A673 (cell line): ENCODE measurements at regions not wholly inside any gene's neighbourhood (a gene's known extent, or its start where the extent isn't known, plus 50 kb on each side); places are given as distances from the start of the nearest gene placed in this dataset.

Experiments used
- EZH2 ChIP-seq: fragments of 200-600 bp; sonication (generic); IDR thresholded peaks from 2 replicates; pipeline ENCODE4 v1.6.1; 2017; ENCODE audit warnings: borderline replicate concordance, low read depth, mild to moderate bottlenecking, mixed read lengths, antibody characterized with exemption, low read length; ENCODE audit not compliant: poor library complexity, severe bottlenecking
- TF ChIP-seq, protein P1 (sequence below): fragments of 300-800, 200-600 bp; sonication (generic); conservative IDR thresholded peaks from 2 replicates; pipeline ENCODE4 v1.5.1; 2017; ENCODE audit warnings: low read depth, mild to moderate bottlenecking, antibody characterized with exemption, low read length, moderate library complexity, mixed read lengths

- TF ChIP-seq, protein P1, sequence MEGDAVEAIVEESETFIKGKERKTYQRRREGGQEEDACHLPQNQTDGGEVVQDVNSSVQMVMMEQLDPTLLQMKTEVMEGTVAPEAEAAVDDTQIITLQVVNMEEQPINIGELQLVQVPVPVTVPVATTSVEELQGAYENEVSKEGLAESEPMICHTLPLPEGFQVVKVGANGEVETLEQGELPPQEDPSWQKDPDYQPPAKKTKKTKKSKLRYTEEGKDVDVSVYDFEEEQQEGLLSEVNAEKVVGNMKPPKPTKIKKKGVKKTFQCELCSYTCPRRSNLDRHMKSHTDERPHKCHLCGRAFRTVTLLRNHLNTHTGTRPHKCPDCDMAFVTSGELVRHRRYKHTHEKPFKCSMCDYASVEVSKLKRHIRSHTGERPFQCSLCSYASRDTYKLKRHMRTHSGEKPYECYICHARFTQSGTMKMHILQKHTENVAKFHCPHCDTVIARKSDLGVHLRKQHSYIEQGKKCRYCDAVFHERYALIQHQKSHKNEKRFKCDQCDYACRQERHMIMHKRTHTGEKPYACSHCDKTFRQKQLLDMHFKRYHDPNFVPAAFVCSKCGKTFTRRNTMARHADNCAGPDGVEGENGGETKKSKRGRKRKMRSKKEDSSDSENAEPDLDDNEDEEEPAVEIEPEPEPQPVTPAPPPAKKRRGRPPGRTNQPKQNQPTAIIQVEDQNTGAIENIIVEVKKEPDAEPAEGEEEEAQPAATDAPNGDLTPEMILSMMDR, result no peak
- no peak for TF ChIP-seq EZH2
These were observed 203.6 kb downstream of the TRIM29 start for GRCh38 chr11:119934267-119934666.
